ENCODE measurements at regions not wholly inside any gene's neighbourhood (a gene's known extent, or its start where the extent isn't known, plus 50 kb on each side); places are given as distances from the start of the nearest gene placed in this dataset.

DNA sequence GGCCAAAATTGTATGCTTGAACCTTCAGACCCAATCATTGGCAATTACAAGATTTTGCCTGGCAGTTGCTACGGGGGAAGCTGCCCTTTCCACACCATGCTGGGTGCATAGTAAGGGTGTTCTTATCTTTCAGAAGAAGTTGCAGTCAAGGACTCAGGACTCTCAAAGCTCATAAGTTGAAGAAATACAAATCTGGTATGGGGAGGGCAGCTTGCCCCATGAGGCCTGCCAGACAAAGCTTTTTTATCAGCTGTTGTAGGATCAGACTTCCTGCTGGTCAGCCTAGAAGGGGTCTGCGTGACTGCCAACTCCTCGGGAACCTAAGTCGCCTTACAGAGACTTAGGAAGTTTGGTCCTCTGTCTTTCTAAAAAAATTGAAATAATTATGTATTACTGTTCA is 174.9 kb upstream of the TECRL start:
- H3K9me3 ChIP-seq: no peaks in the 10 kb centered on the region
- H3K4me1 ChIP-seq (ENCODE audit: low read depth): no peaks in the 10 kb centered on the region
- DNase-seq (no peak), ATAC-seq (no peak)
- intact Hi-C loops (cut with DNase I, micrococcal nuclease): no loop called here
- H3K36me3 ChIP-seq (ENCODE audit: low read depth): no peaks in the 10 kb centered on the region
- TF ChIP-seq, protein P1, sequence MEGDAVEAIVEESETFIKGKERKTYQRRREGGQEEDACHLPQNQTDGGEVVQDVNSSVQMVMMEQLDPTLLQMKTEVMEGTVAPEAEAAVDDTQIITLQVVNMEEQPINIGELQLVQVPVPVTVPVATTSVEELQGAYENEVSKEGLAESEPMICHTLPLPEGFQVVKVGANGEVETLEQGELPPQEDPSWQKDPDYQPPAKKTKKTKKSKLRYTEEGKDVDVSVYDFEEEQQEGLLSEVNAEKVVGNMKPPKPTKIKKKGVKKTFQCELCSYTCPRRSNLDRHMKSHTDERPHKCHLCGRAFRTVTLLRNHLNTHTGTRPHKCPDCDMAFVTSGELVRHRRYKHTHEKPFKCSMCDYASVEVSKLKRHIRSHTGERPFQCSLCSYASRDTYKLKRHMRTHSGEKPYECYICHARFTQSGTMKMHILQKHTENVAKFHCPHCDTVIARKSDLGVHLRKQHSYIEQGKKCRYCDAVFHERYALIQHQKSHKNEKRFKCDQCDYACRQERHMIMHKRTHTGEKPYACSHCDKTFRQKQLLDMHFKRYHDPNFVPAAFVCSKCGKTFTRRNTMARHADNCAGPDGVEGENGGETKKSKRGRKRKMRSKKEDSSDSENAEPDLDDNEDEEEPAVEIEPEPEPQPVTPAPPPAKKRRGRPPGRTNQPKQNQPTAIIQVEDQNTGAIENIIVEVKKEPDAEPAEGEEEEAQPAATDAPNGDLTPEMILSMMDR (IDR thresholded peaks at IDR 0.05): no peak
- no peak overlapping the region for H3K4me3 ChIP-seq

DNA sequence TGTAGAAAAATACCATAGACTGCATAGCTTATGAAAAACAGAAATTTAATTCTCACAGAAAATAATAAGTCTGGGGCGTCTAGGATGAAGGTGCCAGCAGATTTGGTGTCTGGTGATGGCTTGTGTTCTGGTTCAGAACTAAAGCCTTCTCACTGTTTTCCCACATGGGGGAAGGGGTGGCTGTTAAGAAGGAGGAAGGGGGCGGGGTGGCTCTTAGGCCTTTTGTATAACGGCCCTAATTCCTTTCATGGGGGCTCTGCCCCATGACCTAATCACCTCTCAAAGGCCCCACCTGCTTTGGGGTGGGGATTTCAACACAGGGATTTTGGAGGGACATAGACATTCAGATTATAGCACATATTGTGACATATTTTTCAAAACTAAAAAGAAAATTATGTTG is 173.2 kb upstream of the TECRL start:
- DNase-seq (no peak), ATAC-seq (no peak)
- Histone ChIP-seq H3K4me3 (no peak overlapping the region), H3K9me3 (no peaks in the 10 kb centered on the region), H3K36me3 (ENCODE audit: low read depth) (no peaks in the 10 kb centered on the region), H3K4me1 (ENCODE audit: low read depth) (no peaks in the 10 kb centered on the region)
- intact Hi-C loops (cut with DNase I, micrococcal nuclease): no loop called here
- TF ChIP-seq, protein P1 (IDR thresholded peaks at IDR 0.05): no peak

- Histone ChIP-seq H3K4me3 (no peak overlapping the region), H3K9me3 (no peaks in the 10 kb centered on the region), H3K4me1 (ENCODE audit: low read depth) (no peaks in the 10 kb centered on the region), H3K36me3 (ENCODE audit: low read depth) (no peaks in the 10 kb centered on the region)
- ATAC-seq (no peak), DNase-seq (no peak)
- TF ChIP-seq, protein P1 (IDR thresholded peaks at IDR 0.05): no peak
- intact Hi-C loops (cut with DNase I, micrococcal nuclease): no loop called here
Measured at GRCh38 chr4:64581422-64581821, 172.2 kb upstream of the TECRL start.

DNA sequence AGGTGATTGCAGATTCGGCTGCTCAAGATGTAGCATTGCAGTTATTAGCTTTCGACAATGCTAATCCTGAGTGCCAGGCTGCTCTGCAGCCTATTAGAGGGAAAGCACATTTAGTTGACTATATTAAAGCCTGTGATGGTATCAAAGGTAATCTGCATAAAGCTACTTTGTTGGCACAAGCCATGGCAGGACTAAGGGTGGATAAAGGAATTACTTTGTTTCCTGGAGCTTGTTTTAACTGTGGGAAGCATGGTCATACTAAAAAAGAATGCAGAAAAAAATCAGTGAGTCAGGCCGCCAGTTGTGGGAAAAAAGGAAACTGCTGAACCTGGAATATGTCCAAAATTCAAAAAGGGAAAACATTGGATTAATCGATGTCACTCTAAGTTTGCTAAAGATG is 154.9 kb upstream of the TECRL start:
- ATAC-seq: no peak
- no peak for DNase-seq

DNA sequence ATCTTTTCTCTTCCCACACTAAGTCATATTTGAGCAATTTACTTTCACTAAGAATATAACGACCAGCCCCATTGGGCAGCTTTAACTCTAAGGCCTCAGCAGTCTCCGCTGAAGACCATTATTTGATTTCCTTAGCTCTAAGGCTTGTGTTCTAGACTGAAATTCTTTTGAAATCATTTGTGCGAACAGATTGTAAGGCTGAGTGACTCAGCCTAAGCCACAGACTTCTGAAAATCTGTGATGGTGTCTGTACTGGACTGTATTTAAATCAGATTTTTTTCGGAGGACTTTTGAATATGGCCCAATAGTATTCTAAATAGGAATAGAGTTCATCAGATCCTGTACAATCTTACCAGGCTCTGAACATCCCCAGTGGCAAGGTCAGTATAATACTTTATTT is 150.3 kb upstream of the TECRL start:
- DNase-seq: no peak
- Histone ChIP-seq H3K4me3 (no peak overlapping the region), H3K9me3 (no peaks in the 10 kb centered on the region), H3K36me3 (ENCODE audit: low read depth) (no peaks in the 10 kb centered on the region), H3K4me1 (ENCODE audit: low read depth) (no peaks in the 10 kb centered on the region)
- ATAC-seq: no peak
- intact Hi-C loops (cut with DNase I, micrococcal nuclease): no loop called here
- TF ChIP-seq, protein P1 (IDR thresholded peaks at IDR 0.05): no peak

More for the DNA sequence above, 154.9 kb upstream of the TECRL start:
- TF ChIP-seq, protein P1 (IDR thresholded peaks at IDR 0.05): no peak
- intact Hi-C loops (cut with DNase I, micrococcal nuclease): no loop called here
- Histone ChIP-seq H3K9me3 (no peaks in the 10 kb centered on the region), H3K4me1 (ENCODE audit: low read depth) (no peaks in the 10 kb centered on the region), H3K4me3 (no peak overlapping the region), H3K36me3 (ENCODE audit: low read depth) (no peaks in the 10 kb centered on the region)

DNA sequence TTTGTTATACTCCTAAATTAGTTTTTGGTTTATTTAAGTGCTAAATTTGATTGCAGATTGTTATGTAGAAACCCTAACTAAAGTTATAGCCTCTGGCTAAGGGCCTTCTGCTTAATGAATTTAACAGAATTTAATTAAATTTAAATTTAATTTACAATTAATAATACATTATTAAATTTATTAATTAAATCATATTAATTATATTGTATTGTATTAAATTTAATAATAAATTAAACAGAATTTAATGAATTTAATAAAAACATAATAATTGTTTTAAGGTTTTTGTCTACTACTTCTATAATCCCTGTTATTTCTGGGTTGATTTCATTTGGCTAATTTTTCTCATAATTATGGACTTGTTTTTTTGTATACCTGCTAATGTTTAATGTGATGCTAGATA is 141.9 kb upstream of the TECRL start:
- TF ChIP-seq, protein P1 (IDR thresholded peaks at IDR 0.05): no peak
- no peak overlapping the region for H3K4me3 ChIP-seq
- no peaks in the 10 kb centered on the region for H3K9me3 ChIP-seq
- H3K4me1 ChIP-seq (ENCODE audit: low read depth): no peaks in the 10 kb centered on the region
- ATAC-seq (no peak), DNase-seq (no peak)
- no peaks in the 10 kb centered on the region for H3K36me3 ChIP-seq (ENCODE audit: low read depth)
- intact Hi-C loops (cut with DNase I, micrococcal nuclease): no loop called here

All from mucosa of descending colon (tissue), 3 donors.